ENCODE measurements at regions not wholly inside any gene's neighbourhood (a gene's known extent, or its start where the extent isn't known, plus 50 kb on each side); places are given as distances from the start of the nearest gene placed in this dataset.

DNA sequence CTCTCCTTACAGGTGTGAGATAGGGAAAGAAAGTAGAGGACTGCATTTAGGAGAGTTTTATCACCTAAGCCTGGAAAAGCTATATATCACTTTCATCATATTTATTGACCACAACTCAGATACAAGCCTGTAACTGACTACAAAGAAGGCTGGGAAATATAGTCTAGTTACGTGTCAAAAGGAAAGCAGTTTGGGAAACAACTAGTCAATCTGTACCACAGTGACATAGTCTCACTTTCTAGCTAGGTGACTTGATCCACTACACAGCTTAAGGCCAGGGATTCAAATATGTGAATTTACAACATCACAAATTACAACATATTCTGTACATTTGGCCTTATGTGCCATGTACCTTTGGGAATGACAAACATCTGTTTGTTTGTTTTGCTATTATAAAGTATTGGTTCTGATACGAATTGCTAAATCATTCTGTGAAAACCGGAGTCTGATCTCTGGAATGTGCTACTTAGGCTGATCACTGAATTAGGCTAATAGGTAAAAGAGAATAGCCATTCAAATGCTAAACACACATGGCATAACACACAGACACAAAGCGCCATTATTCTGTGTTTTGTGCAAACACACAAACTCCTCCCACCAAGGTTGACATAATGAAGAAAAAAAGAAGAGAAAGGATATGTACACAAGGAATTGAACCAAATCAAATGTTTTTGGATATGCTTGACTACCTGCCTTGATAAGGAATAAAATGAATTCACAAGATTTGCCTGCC is 279.8 kb downstream of the DUSP6 start:
- TF ChIP-seq TAF1 (IDR thresholded peaks at IDR 0.05; ENCODE audit: borderline replicate concordance, low read depth, low read length) (no peak), POLR2A (IDR thresholded peaks at IDR 0.05; ENCODE audit: low read depth, low read length) (no peak), POLR2AphosphoS5 (IDR thresholded peaks at IDR 0.05; ENCODE audit: low read depth, low read length) (no peak)

All from GM12892 (cell line).